Liver (tissue), 8 donors: ENCODE measurements at regions not wholly inside any gene's neighbourhood (a gene's known extent, or its start where the extent isn't known, plus 50 kb on each side); places are given as distances from the start of the nearest gene placed in this dataset.

ENCODE experiments used
- DNase-seq: peaks from one replicate; pipeline ENCODE4 v3.0.0-alpha.2; 2017; ENCODE audit warnings: low spot score
- H3K27ac ChIP-seq, 2 donors: one replicate each; pipeline ENCODE4 v1.7.0; 2013; ENCODE audit warnings: inconsistent platforms in 2 of 2, low read length in 2 of 2, control low read depth in 1 of 2, low read depth in 1 of 2, mild to moderate bottlenecking in 1 of 2
- H3K27me3 ChIP-seq, 4 donors: one replicate each; pipeline versions ENCODE4 v1.6.1 to v1.7.0; 2013; ENCODE audit warnings: low read length in 3 of 4, inconsistent platforms in 1 of 4, mild to moderate bottlenecking in 1 of 4, moderate library complexity in 1 of 4; ENCODE audit not compliant: control insufficient read depth in 4 of 4, insufficient read depth in 4 of 4
- H3K36me3 ChIP-seq, 4 donors: one replicate each; pipeline versions ENCODE4 v1.6.1 to v1.7.0; 2013; ENCODE audit warnings: low read length in 3 of 4, mild to moderate bottlenecking in 3 of 4, low read depth in 1 of 4, moderate library complexity in 1 of 4; ENCODE audit not compliant: control insufficient read depth in 4 of 4, insufficient read depth in 3 of 4
- H3K4me1 ChIP-seq, 4 donors: one replicate each; pipeline versions ENCODE4 v1.6.1 to v1.7.0; 2013; ENCODE audit warnings: low read length in 3 of 4, mild to moderate bottlenecking in 3 of 4, moderate library complexity in 1 of 4; ENCODE audit not compliant: control insufficient read depth in 4 of 4, insufficient read depth in 4 of 4
- H3K4me3 ChIP-seq, 3 donors: one replicate each; pipeline versions ENCODE4 v1.6.1 to v1.7.0; 2013; ENCODE audit warnings: low read length in 3 of 3, control low read depth in 1 of 3, low read depth in 1 of 3, mild to moderate bottlenecking in 1 of 3
- H3K9ac ChIP-seq, 2 donors: one replicate each; pipeline ENCODE4 v1.7.0; 2013; ENCODE audit warnings: low read length in 2 of 2, mild to moderate bottlenecking in 2 of 2, moderate library complexity in 2 of 2, control low read depth in 1 of 2, low read depth in 1 of 2
- H3K9me3 ChIP-seq, 4 donors: one replicate each; pipeline versions ENCODE4 v1.6.1 to v1.7.0; 2013; ENCODE audit warnings: low read length in 3 of 4; ENCODE audit not compliant: control insufficient read depth in 4 of 4
- ATF3 ChIP-seq: IDR thresholded peaks from 2 replicates; pipeline ENCODE4 v1.6.1; 2016; ENCODE audit warnings: antibody characterized with exemption
- EGR1 ChIP-seq, 2 donors: IDR thresholded peaks; 2 replicates each; pipeline ENCODE4 v1.6.1; 2016 to 2018; ENCODE audit warnings: antibody characterized with exemption in 2 of 2, low read depth in 2 of 2
- FOXA1 ChIP-seq: IDR thresholded peaks from 2 replicates; pipeline ENCODE4 v1.6.1; 2016; ENCODE audit warnings: antibody characterized with exemption
- FOXA2 ChIP-seq: IDR thresholded peaks from 2 replicates; pipeline ENCODE4 v1.6.1; 2016; ENCODE audit warnings: antibody characterized with exemption
- GABPA ChIP-seq, 2 donors: IDR thresholded peaks in 1 of 2; conservative IDR thresholded peaks in 1 of 2; 2 replicates each; pipeline ENCODE4 v1.6.1; 2016; ENCODE audit warnings: antibody characterized with exemption in 2 of 2, mild to moderate bottlenecking in 1 of 2, moderate library complexity in 1 of 2
- HNF4A ChIP-seq, 2 donors: conservative IDR thresholded peaks; 2 replicates each; pipeline ENCODE4 v1.6.1; 2016; ENCODE audit warnings: antibody characterized with exemption in 2 of 2, mild to moderate bottlenecking in 2 of 2
- HNF4G ChIP-seq: IDR thresholded peaks from 2 replicates; pipeline ENCODE4 v1.6.1; 2016; ENCODE audit warnings: antibody characterized with exemption
- JUND ChIP-seq, 2 donors: IDR thresholded peaks; 2 replicates each; pipeline ENCODE4 v1.6.1; 2016; ENCODE audit warnings: antibody characterized with exemption in 2 of 2
- NR2F2 ChIP-seq: IDR thresholded peaks from 2 replicates; pipeline ENCODE4 v1.6.1; 2016; ENCODE audit warnings: antibody characterized with exemption
- RAD21 ChIP-seq, 2 donors: IDR thresholded peaks; 2 replicates each; pipeline ENCODE4 v1.6.1; 2016; ENCODE audit warnings: antibody characterized with exemption in 2 of 2, mild to moderate bottlenecking in 2 of 2
- REST ChIP-seq: IDR thresholded peaks from 2 replicates; pipeline ENCODE4 v1.6.1; 2016; ENCODE audit warnings: antibody characterized with exemption, mild to moderate bottlenecking
- RXRA ChIP-seq, 2 donors: IDR thresholded peaks; 2 replicates each; pipeline ENCODE4 v1.6.1; 2017 to 2018; ENCODE audit warnings: antibody characterized with exemption in 2 of 2, mild to moderate bottlenecking in 1 of 2
- TAF1 ChIP-seq: conservative IDR thresholded peaks from 2 replicates; pipeline ENCODE4 v1.6.1; 2016; ENCODE audit warnings: antibody characterized with exemption, mild to moderate bottlenecking
- YY1 ChIP-seq: IDR thresholded peaks from 2 replicates; pipeline ENCODE4 v1.6.1; 2016; ENCODE audit warnings: antibody characterized with exemption, mild to moderate bottlenecking
- WGBS: extraction: QIAGEN DNeasy Blood & Tissue Kit; methylation state at CpG from one replicate; pipeline ENCODE4 v1.1.7; 2013; 5-methylcytosine and 5-hydroxymethylcytosine counted together
- TF ChIP-seq, protein P1 (sequence below): IDR thresholded peaks from 2 replicates; pipeline ENCODE4 v1.6.1; 2016; ENCODE audit warnings: antibody characterized with exemption
- TF ChIP-seq, protein P2 (sequence below): IDR thresholded peaks from 2 replicates; pipeline ENCODE4 v1.6.1; 2016; ENCODE audit warnings: antibody characterized with exemption
- TF ChIP-seq, protein P3 (sequence below): fragments of 150-350 bp; IDR thresholded peaks from 2 replicates; pipeline ENCODE4 v1.5.1; 2017; ENCODE audit warnings: improper control_type of control experiment, low read depth, low read length; ENCODE audit not compliant: missing input control
- donor health status: healthy.
- donor health status: healthy.
- donor health status: healthy.
- donor health status: healthy.
- donor health status: healthy.

DNA sequence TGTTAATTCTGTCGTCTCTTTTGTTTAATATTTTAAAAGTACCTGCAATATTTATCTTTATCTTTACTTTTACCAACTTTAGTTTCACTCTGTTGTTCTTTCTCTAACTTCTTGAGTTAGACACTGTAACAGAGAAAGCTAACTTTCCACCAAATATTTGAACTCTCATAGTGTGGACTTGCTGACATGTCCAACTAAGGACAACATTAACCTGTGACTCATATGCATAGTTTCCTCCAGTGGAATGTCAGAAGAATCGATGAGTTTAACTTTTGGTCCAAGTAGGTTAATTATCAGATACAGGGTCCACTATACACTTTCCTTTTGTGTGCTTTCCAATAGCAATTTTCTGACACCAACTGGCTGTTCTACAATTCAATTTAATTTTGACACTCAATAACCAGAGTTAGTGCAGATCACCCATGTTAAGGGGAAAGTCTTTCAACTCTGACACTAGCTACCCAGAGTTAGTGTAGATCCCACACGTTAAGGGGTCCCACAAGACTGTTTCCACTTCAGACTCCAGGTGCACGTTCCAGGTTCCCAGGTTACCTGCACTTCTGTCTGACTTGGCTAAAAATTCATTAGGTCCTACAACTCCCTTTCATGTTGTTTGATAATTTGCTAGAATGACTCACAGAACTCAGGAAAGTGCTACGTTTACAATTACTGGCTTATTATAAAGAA lies 559.0 kb upstream of the AMOT start:
- WGBS: 64% methylated on average over 5 of the region's 5 CpGs
- Histone ChIP-seq H3K4me1 (no peaks in the 10 kb centered on the region), H3K27ac (no peak overlapping the region), H3K9me3 (no peaks in the 10 kb centered on the region), H3K36me3 (no peaks in the 10 kb centered on the region), H3K4me3 (no peak overlapping the region), H3K27me3 (peaks cover 0 to 3% (median 0%) of the 10 kb centered on the region in 4 donors), H3K9ac (no peak overlapping the region)
- TF ChIP-seq HNF4G: no peak
- TF ChIP-seq, protein P1, sequence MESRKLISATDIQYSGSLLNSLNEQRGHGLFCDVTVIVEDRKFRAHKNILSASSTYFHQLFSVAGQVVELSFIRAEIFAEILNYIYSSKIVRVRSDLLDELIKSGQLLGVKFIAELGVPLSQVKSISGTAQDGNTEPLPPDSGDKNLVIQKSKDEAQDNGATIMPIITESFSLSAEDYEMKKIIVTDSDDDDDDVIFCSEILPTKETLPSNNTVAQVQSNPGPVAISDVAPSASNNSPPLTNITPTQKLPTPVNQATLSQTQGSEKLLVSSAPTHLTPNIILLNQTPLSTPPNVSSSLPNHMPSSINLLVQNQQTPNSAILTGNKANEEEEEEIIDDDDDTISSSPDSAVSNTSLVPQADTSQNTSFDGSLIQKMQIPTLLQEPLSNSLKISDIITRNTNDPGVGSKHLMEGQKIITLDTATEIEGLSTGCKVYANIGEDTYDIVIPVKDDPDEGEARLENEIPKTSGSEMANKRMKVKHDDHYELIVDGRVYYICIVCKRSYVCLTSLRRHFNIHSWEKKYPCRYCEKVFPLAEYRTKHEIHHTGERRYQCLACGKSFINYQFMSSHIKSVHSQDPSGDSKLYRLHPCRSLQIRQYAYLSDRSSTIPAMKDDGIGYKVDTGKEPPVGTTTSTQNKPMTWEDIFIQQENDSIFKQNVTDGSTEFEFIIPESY: no peak
- TF ChIP-seq EGR1 (IDR thresholded peaks at IDR 0.05; ENCODE audit: low read depth in 2 of 2): no peak
- no peak for TF ChIP-seq TAF1
- TF ChIP-seq, protein P2, sequence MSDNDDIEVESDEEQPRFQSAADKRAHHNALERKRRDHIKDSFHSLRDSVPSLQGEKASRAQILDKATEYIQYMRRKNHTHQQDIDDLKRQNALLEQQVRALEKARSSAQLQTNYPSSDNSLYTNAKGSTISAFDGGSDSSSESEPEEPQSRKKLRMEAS: no peak
- TF ChIP-seq YY1: no peak
- no peak for TF ChIP-seq JUND (IDR thresholded peaks at IDR 0.05)
- TF ChIP-seq, protein P3, sequence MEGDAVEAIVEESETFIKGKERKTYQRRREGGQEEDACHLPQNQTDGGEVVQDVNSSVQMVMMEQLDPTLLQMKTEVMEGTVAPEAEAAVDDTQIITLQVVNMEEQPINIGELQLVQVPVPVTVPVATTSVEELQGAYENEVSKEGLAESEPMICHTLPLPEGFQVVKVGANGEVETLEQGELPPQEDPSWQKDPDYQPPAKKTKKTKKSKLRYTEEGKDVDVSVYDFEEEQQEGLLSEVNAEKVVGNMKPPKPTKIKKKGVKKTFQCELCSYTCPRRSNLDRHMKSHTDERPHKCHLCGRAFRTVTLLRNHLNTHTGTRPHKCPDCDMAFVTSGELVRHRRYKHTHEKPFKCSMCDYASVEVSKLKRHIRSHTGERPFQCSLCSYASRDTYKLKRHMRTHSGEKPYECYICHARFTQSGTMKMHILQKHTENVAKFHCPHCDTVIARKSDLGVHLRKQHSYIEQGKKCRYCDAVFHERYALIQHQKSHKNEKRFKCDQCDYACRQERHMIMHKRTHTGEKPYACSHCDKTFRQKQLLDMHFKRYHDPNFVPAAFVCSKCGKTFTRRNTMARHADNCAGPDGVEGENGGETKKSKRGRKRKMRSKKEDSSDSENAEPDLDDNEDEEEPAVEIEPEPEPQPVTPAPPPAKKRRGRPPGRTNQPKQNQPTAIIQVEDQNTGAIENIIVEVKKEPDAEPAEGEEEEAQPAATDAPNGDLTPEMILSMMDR: no peak
- TF ChIP-seq FOXA2: no peak
- no peak for TF ChIP-seq GABPA (IDR thresholded peaks at IDR 0.05 in 1 of 2, conservative IDR thresholded peaks at IDR 0.05 in 1 of 2)
- no peak for TF ChIP-seq NR2F2
- TF ChIP-seq HNF4A (conservative IDR thresholded peaks at IDR 0.05): no peak
- TF ChIP-seq ATF3: no peak
- no peak for TF ChIP-seq FOXA1
- TF ChIP-seq RAD21 (IDR thresholded peaks at IDR 0.05): no peak
- TF ChIP-seq RXRA (IDR thresholded peaks at IDR 0.05): no peak
- no peak for TF ChIP-seq REST
- no peak for DNase-seq
